Mesenchymal stem cell (in vitro differentiated cells and primary cell): ENCODE measurements at regions not wholly inside any gene's neighbourhood (a gene's known extent, or its start where the extent isn't known, plus 50 kb on each side); places are given as distances from the start of the nearest gene placed in this dataset.

Experiments used
- DNase-seq: peaks from one replicate; pipeline ENCODE4 v3.0.0-alpha.2; 2013
- H2AFZ ChIP-seq: one replicate; pipeline ENCODE4 v1.6.1; 2013; ENCODE audit warnings: low read depth, mild to moderate bottlenecking, control low read depth, inconsistent platforms, low read length, moderate library complexity
- H2AK5ac ChIP-seq: 2 replicates; pipeline ENCODE4 v1.6.1; 2013; ENCODE audit warnings: low read length, moderate library complexity, mild to moderate bottlenecking, inconsistent platforms; ENCODE audit not compliant: severe bottlenecking
- H2BK120ac ChIP-seq: one replicate; pipeline ENCODE4 v1.6.1; 2013; ENCODE audit warnings: low read depth, mild to moderate bottlenecking, inconsistent platforms, low read length, moderate library complexity
- H2BK12ac ChIP-seq, 2 experiments: one replicate each; pipeline ENCODE4 v1.6.1; 2013; ENCODE audit warnings: inconsistent platforms in 2 of 2, low read length in 2 of 2, mild to moderate bottlenecking in 2 of 2, moderate library complexity in 2 of 2, control low read depth in 1 of 2
- H2BK15ac ChIP-seq: one replicate; pipeline ENCODE4 v1.6.1; 2013; ENCODE audit warnings: mild to moderate bottlenecking, low read depth, inconsistent platforms; ENCODE audit not compliant: poor library complexity, severe bottlenecking
- H2BK5ac ChIP-seq: 2 replicates; pipeline ENCODE4 v1.6.1; 2013; ENCODE audit warnings: low read depth, mild to moderate bottlenecking, low read length, control low read depth, inconsistent platforms; ENCODE audit not compliant: poor library complexity, severe bottlenecking
- H3K14ac ChIP-seq, 2 experiments: one replicate each; pipeline ENCODE4 v1.6.1; 2013; ENCODE audit warnings: inconsistent platforms in 2 of 2, low read length in 2 of 2, control low read depth in 1 of 2, mild to moderate bottlenecking in 1 of 2, moderate library complexity in 1 of 2
- H3K18ac ChIP-seq, 2 experiments: one replicate each; pipeline ENCODE4 v1.6.1; 2013; ENCODE audit warnings: inconsistent platforms in 2 of 2, low read length in 2 of 2, control low read depth in 1 of 2, low read depth in 1 of 2, mild to moderate bottlenecking in 1 of 2
- H3K23ac ChIP-seq, 2 experiments: one replicate each; pipeline ENCODE4 v1.6.1; 2013; ENCODE audit warnings: inconsistent platforms in 2 of 2, low read length in 2 of 2, mild to moderate bottlenecking in 2 of 2, moderate library complexity in 2 of 2, control low read depth in 1 of 2
- H3K27ac ChIP-seq: 2 replicates; pipeline ENCODE4 v1.5.1; 2013; ENCODE audit warnings: mild to moderate bottlenecking, moderate library complexity, low read length, control low read depth, inconsistent platforms; ENCODE audit not compliant: poor library complexity, severe bottlenecking
- H3K27me3 ChIP-seq, 2 experiments: 2 replicates each; pipeline versions ENCODE4 v1.6.1 to v1.7.0; 2013; ENCODE audit warnings: low read length in 2 of 2, mild to moderate bottlenecking in 2 of 2, moderate library complexity in 2 of 2, control low read depth in 1 of 2, inconsistent platforms in 1 of 2; ENCODE audit not compliant: control insufficient read depth in 1 of 2, insufficient read depth in 1 of 2
- H3K36me3 ChIP-seq, 2 experiments: 2 replicates each; pipeline versions ENCODE4 v1.6.1 to v1.7.0; 2013; ENCODE audit warnings: low read length in 2 of 2, control low read depth in 1 of 2, inconsistent platforms in 1 of 2, low read depth in 1 of 2, mild to moderate bottlenecking in 1 of 2; ENCODE audit not compliant: insufficient read depth in 2 of 2, control insufficient read depth in 1 of 2
- H3K4ac ChIP-seq, 2 experiments: one replicate each; pipeline ENCODE4 v1.6.1; 2013; ENCODE audit warnings: inconsistent platforms in 2 of 2, low read length in 2 of 2, mild to moderate bottlenecking in 2 of 2, moderate library complexity in 2 of 2, control low read depth in 1 of 2, low read depth in 1 of 2
- H3K4me1 ChIP-seq: 2 replicates; pipeline ENCODE4 v1.6.1; 2013; ENCODE audit warnings: low read depth, low read length, control low read depth; ENCODE audit not compliant: control insufficient read depth, insufficient read depth
- H3K4me2 ChIP-seq: 2 replicates; pipeline ENCODE4 v1.6.1; 2013; ENCODE audit warnings: low read length, mild to moderate bottlenecking, inconsistent platforms; ENCODE audit not compliant: poor library complexity, severe bottlenecking
- H3K4me3 ChIP-seq, 2 experiments: 2 replicates each; pipeline versions ENCODE4 v1.5.1 to v1.7.0; 2013; ENCODE audit warnings: low read length in 2 of 2, mild to moderate bottlenecking in 2 of 2, control low read depth in 1 of 2, low read depth in 1 of 2; ENCODE audit not compliant: insufficient read depth in 1 of 2
- H3K79me1 ChIP-seq: replicated peaks from 2 replicates; pipeline ENCODE4 v1.6.1; 2013; ENCODE audit warnings: mild to moderate bottlenecking, control low read depth, low read length, inconsistent platforms; ENCODE audit not compliant: poor library complexity, severe bottlenecking
- H3K9ac ChIP-seq: 2 replicates; pipeline ENCODE4 v1.7.0; 2013; ENCODE audit warnings: mild to moderate bottlenecking, low read length, moderate library complexity
- H3K9me3 ChIP-seq: 2 replicates; pipeline ENCODE4 v1.7.0; 2013; ENCODE audit warnings: mild to moderate bottlenecking, low read length; ENCODE audit not compliant: control insufficient read depth
- H4K8ac ChIP-seq: one replicate; pipeline ENCODE4 v1.6.1; 2013; ENCODE audit warnings: inconsistent platforms, mild to moderate bottlenecking, low read length, moderate library complexity
- H4K91ac ChIP-seq: one replicate; pipeline ENCODE4 v1.6.1; 2013; ENCODE audit warnings: mild to moderate bottlenecking, low read length, inconsistent platforms
- WGBS: methylation state at CpG from one replicate; pipeline ENCODE4 v1.1.7; 2013; ENCODE audit warnings: mixed read lengths; 5-methylcytosine and 5-hydroxymethylcytosine counted together

GRCh38 chr3:194049394-194049793, 86.6 kb upstream of the HES1 start:
- no peak overlapping the region for H3K4me2 ChIP-seq
- no peak overlapping the region for H2AFZ ChIP-seq
- H3K27me3 ChIP-seq, result peaks cover 0 to 33% of the 10 kb centered on the region in 2 experiments
- no peak overlapping the region for H4K8ac ChIP-seq
- no peak overlapping the region for H4K91ac ChIP-seq
- no peak overlapping the region for H2BK120ac ChIP-seq
- no peak overlapping the region for H2BK12ac ChIP-seq
- H3K4me1 ChIP-seq, result peaks cover 4% of the 10 kb centered on the region
- H3K14ac ChIP-seq, result no peak overlapping the region
- no peak overlapping the region for H2BK5ac ChIP-seq
- H3K23ac ChIP-seq, result no peak overlapping the region
- WGBS, result 93% methylated on average over 1 of the region's 1 CpG
- H3K18ac ChIP-seq, result no peak overlapping the region
- H2BK15ac ChIP-seq, result no peak overlapping the region
- H3K27ac ChIP-seq, result no peak overlapping the region
- no peak for DNase-seq
- H3K4ac ChIP-seq, result no peak overlapping the region
- peaks cover 20% of the 10 kb centered on the region for H3K9me3 ChIP-seq
- no peaks in the 10 kb centered on the region for H3K36me3 ChIP-seq
- no peak overlapping the region for H3K4me3 ChIP-seq
- H3K9ac ChIP-seq, result no peak overlapping the region
- no peak overlapping the region for H2AK5ac ChIP-seq
- no peaks in the 10 kb centered on the region for H3K79me1 ChIP-seq

- Histone ChIP-seq H3K9ac (no peak overlapping the region), H3K4me2 (no peak overlapping the region), H2BK12ac (no peak overlapping the region), H2BK15ac (no peak overlapping the region), H4K91ac (no peak overlapping the region), H3K9me3 (peaks cover 20% of the 10 kb centered on the region), H3K27ac (no peak overlapping the region), H3K4me1 (no peaks in the 10 kb centered on the region), H3K27me3 (peaks cover 0 to 32% of the 10 kb centered on the region in 2 experiments), H2AK5ac (no peak overlapping the region), H2AFZ (no peak overlapping the region), H3K36me3 (no peaks in the 10 kb centered on the region), H3K23ac (no peak overlapping the region), H4K8ac (no peak overlapping the region), H2BK120ac (no peak overlapping the region), H2BK5ac (no peak overlapping the region), H3K4me3 (peak overlapping the region in 1 of 2 experiments; percentile 27), H3K4ac (no peak overlapping the region), H3K14ac (no peak overlapping the region), H3K18ac (no peak overlapping the region), H3K79me1 (no peaks in the 10 kb centered on the region)
- DNase-seq, result no peak
- no CpG with 5 or more reads among the region's 1 CpG for WGBS
Measured at GRCh38 chr3:194050782-194051320, 85.1 kb upstream of the HES1 start.

- DNase-seq, result no peak
- Histone ChIP-seq H3K4me1 (no peaks in the 10 kb centered on the region), H2AFZ (no peak overlapping the region), H3K9me3 (peaks cover 20% of the 10 kb centered on the region), H4K91ac (no peak overlapping the region), H3K18ac (no peak overlapping the region), H2BK5ac (no peak overlapping the region), H2AK5ac (no peak overlapping the region), H2BK12ac (no peak overlapping the region), H3K36me3 (no peaks in the 10 kb centered on the region), H3K4me3 (peak overlapping the region in 1 of 2 experiments; percentile 27), H2BK15ac (no peak overlapping the region), H3K14ac (no peak overlapping the region), H3K27me3 (peaks cover 0 to 28% of the 10 kb centered on the region in 2 experiments), H3K9ac (no peak overlapping the region), H2BK120ac (no peak overlapping the region), H4K8ac (no peak overlapping the region), H3K4me2 (no peak overlapping the region), H3K4ac (no peak overlapping the region), H3K23ac (no peak overlapping the region), H3K27ac (no peak overlapping the region), H3K79me1 (no peaks in the 10 kb centered on the region)
- WGBS, result 87% methylated on average over 2 of the region's 2 CpGs
Measured at GRCh38 chr3:194051366-194052149, 84.4 kb upstream of the HES1 start.

- peak overlapping the region; percentile 54 for H2BK15ac ChIP-seq
- H4K8ac ChIP-seq, result no peak overlapping the region
- H3K23ac ChIP-seq, result no peak overlapping the region
- H3K18ac ChIP-seq, result no peak overlapping the region
- no peak overlapping the region for H2BK5ac ChIP-seq
- H3K9me3 ChIP-seq, result peaks cover 20% of the 10 kb centered on the region
- H2BK12ac ChIP-seq, result peak overlapping the region in 1 of 2 experiments; percentile 2
- H3K4ac ChIP-seq, result no peak overlapping the region
- no peak overlapping the region for H2BK120ac ChIP-seq
- H3K4me2 ChIP-seq, result no peak overlapping the region
- H3K4me1 ChIP-seq, result peaks cover under 1% of the 10 kb centered on the region
- H3K27me3 ChIP-seq, result peaks cover 0 to 32% of the 10 kb centered on the region in 2 experiments
- H3K4me3 ChIP-seq, result no peak overlapping the region
- no peak overlapping the region for H3K14ac ChIP-seq
- H3K79me1 ChIP-seq, result no peaks in the 10 kb centered on the region
- H2AFZ ChIP-seq, result no peak overlapping the region
- 75% methylated on average over 4 of the region's 4 CpGs for WGBS
- no peaks in the 10 kb centered on the region for H3K36me3 ChIP-seq
- no peak overlapping the region for H3K27ac ChIP-seq
- no peak overlapping the region for H2AK5ac ChIP-seq
- no peak for DNase-seq
- H4K91ac ChIP-seq, result no peak overlapping the region
- H3K9ac ChIP-seq, result no peak overlapping the region
Measured at GRCh38 chr3:194053136-194053535, 82.8 kb upstream of the HES1 start.
